Neural cell (in vitro differentiated cells): ENCODE measurements at regions not wholly inside any gene's neighbourhood (a gene's known extent, or its start where the extent isn't known, plus 50 kb on each side); places are given as distances from the start of the nearest gene placed in this dataset.

Experiments used
- H2AFZ ChIP-seq: fragments of 200-600, 300-800 bp; sonication (generic), shearing (Covaris generic); 2 replicates; pipeline ENCODE4 v1.6.0; 2014; ENCODE audit warnings: low read depth, mild to moderate bottlenecking, antibody characterized with exemption, low read length, moderate library complexity
- H3F3A ChIP-seq: fragments of 200-600 bp; shearing (Covaris generic); 2 replicates; pipeline ENCODE4 v1.6.1; 2016; ENCODE audit warnings: mild to moderate bottlenecking, moderate library complexity, mixed read lengths, antibody characterized with exemption, low read length; ENCODE audit not compliant: insufficient read depth, poor library complexity, severe bottlenecking
- H3K27ac ChIP-seq: fragments of 200-600, 300-800 bp; sonication (generic), shearing (Covaris generic); 2 replicates; pipeline ENCODE4 v1.5.1; 2014; ENCODE audit warnings: mild to moderate bottlenecking, low read length, moderate library complexity
- H3K27me3 ChIP-seq: fragments of 300-800, 200-600 bp; sonication (generic), shearing (Covaris generic); 2 replicates; pipeline ENCODE4 v1.6.0; 2014; ENCODE audit warnings: mild to moderate bottlenecking, low read depth, low read length, moderate library complexity; ENCODE audit not compliant: insufficient read depth
- H3K36me3 ChIP-seq: fragments of 300-800, 200-600 bp; sonication (generic), shearing (Covaris generic); 2 replicates; pipeline ENCODE4 v1.5.1; 2014; ENCODE audit warnings: mild to moderate bottlenecking, antibody characterized with exemption, low read length, moderate library complexity; ENCODE audit not compliant: insufficient read depth
- H3K4me2 ChIP-seq: fragments of 300-800, 200-600 bp; sonication (generic), shearing (Covaris generic); 2 replicates; pipeline ENCODE4 v1.6.0; 2014; ENCODE audit warnings: mild to moderate bottlenecking, low read length
- H3K4me3 ChIP-seq: fragments of 300-800, 200-600 bp; sonication (generic), shearing (Covaris generic); 2 replicates; pipeline ENCODE4 v1.5.1; 2014; ENCODE audit warnings: mild to moderate bottlenecking, low read length, moderate library complexity
- H3K79me2 ChIP-seq: fragments of 200-600 bp; shearing (Covaris generic); replicated peaks from 2 replicates; pipeline ENCODE4 v1.6.0; 2014; ENCODE audit warnings: mild to moderate bottlenecking, low read length, moderate library complexity; ENCODE audit not compliant: insufficient read depth
- H3K9ac ChIP-seq: fragments of 300-800, 200-600 bp; sonication (generic), shearing (Covaris generic); 2 replicates; pipeline ENCODE4 v1.6.1; 2016; ENCODE audit warnings: mild to moderate bottlenecking, low read length, mixed read lengths
- H3K9me2 ChIP-seq: fragments of 200-600 bp; shearing (Covaris generic); 2 replicates; pipeline ENCODE4 v1.6.1; 2016; ENCODE audit warnings: mild to moderate bottlenecking, low read length, mixed read lengths; ENCODE audit not compliant: insufficient read depth
- H3K9me3 ChIP-seq: fragments of 200-600, 300-800 bp; sonication (generic), shearing (Covaris generic); 2 replicates; pipeline ENCODE4 v1.6.1; 2016; ENCODE audit warnings: mild to moderate bottlenecking, mixed run types, low read length, moderate library complexity, mixed read lengths
- H4K20me1 ChIP-seq: fragments of 200-600 bp; shearing (Covaris generic); 2 replicates; pipeline ENCODE4 v1.6.1; 2016; ENCODE audit warnings: mild to moderate bottlenecking, mixed run types; ENCODE audit not compliant: insufficient read depth
- EP300 ChIP-seq: fragments of 450-650 bp; conservative IDR thresholded peaks from 2 replicates; pipeline ENCODE4 v1.6.1; 2014; ENCODE audit warnings: antibody characterized with exemption, mild to moderate bottlenecking, moderate library complexity; ENCODE audit not compliant: poor library complexity, severe bottlenecking
- EZH2 ChIP-seq: fragments of 200-600, 300-800 bp; shearing (Covaris generic), sonication (generic); IDR thresholded peaks from 2 replicates; pipeline ENCODE4 v1.6.1; 2014; ENCODE audit warnings: antibody characterized with exemption, low read length, borderline replicate concordance, mild to moderate bottlenecking; ENCODE audit not compliant: insufficient read depth, poor library complexity, severe bottlenecking
- MXI1 ChIP-seq: fragments of 450-650 bp; conservative IDR thresholded peaks from 2 replicates; pipeline ENCODE4 v1.6.1; 2014; ENCODE audit warnings: antibody characterized with exemption, mild to moderate bottlenecking; ENCODE audit not compliant: poor library complexity, severe bottlenecking
- POLR2AphosphoS5 ChIP-seq: IDR thresholded peaks from 2 replicates; pipeline ENCODE4 v1.6.1; 2012
- RAD21 ChIP-seq: fragments of 450-650 bp; conservative IDR thresholded peaks from 2 replicates; pipeline ENCODE4 v1.6.1; 2014; ENCODE audit warnings: antibody characterized with exemption, mild to moderate bottlenecking, moderate library complexity
- SMC3 ChIP-seq: fragments of 450-650 bp; conservative IDR thresholded peaks from 2 replicates; pipeline ENCODE4 v1.6.1; 2014; ENCODE audit warnings: antibody characterized with exemption, mild to moderate bottlenecking, moderate library complexity; ENCODE audit not compliant: poor library complexity
- TAF1 ChIP-seq: IDR thresholded peaks from 2 replicates; pipeline ENCODE4 v1.6.1; 2012; ENCODE audit warnings: low read depth
- TF ChIP-seq, protein P1 (sequence below): fragments of 450-650 bp; IDR thresholded peaks from 2 replicates; pipeline ENCODE4 v1.5.1; 2014; ENCODE audit warnings: antibody characterized with exemption, mild to moderate bottlenecking, moderate library complexity; ENCODE audit not compliant: poor library complexity, severe bottlenecking
- TF ChIP-seq, protein P2 (sequence below): IDR thresholded peaks from 2 replicates; pipeline ENCODE4 v1.6.1; 2012; ENCODE audit warnings: borderline replicate concordance

DNA sequence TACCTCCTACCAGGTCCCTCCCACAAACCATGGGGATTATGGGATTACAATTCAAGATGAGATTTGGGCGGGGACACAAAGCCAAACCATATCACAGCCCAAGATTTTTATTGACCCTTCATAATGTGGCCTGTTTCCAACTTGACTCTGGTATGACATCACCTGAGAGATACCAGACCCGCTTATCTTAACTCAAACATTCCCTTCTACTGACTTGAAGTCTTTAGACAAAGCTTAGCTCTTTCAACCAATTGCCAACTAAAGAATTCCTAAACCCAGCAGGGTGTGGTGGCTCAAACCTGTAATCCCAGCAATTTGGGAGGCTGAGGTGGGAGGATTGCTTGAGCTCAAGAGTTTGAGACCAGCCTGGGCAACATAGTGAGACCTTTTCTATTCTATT is 67.9 kb downstream of the CLRN3 start:
- Histone ChIP-seq H4K20me1 (no peaks in the 10 kb centered on the region), H3K4me3 (no peak overlapping the region), H3K9me2 (no peaks in the 10 kb centered on the region), H3F3A (no peaks in the 10 kb centered on the region), H3K27me3 (no peaks in the 10 kb centered on the region), H3K4me2 (no peak overlapping the region), H3K36me3 (no peaks in the 10 kb centered on the region), H3K9ac (no peak overlapping the region), H3K9me3 (peaks cover 7% of the 10 kb centered on the region), H2AFZ (no peak overlapping the region), H3K79me2 (no peaks in the 10 kb centered on the region), H3K27ac (no peak overlapping the region)
- TF ChIP-seq TAF1 = no peak
- no peak for TF ChIP-seq EZH2
- TF ChIP-seq, protein P1, sequence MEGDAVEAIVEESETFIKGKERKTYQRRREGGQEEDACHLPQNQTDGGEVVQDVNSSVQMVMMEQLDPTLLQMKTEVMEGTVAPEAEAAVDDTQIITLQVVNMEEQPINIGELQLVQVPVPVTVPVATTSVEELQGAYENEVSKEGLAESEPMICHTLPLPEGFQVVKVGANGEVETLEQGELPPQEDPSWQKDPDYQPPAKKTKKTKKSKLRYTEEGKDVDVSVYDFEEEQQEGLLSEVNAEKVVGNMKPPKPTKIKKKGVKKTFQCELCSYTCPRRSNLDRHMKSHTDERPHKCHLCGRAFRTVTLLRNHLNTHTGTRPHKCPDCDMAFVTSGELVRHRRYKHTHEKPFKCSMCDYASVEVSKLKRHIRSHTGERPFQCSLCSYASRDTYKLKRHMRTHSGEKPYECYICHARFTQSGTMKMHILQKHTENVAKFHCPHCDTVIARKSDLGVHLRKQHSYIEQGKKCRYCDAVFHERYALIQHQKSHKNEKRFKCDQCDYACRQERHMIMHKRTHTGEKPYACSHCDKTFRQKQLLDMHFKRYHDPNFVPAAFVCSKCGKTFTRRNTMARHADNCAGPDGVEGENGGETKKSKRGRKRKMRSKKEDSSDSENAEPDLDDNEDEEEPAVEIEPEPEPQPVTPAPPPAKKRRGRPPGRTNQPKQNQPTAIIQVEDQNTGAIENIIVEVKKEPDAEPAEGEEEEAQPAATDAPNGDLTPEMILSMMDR = no peak
- no peak for TF ChIP-seq MXI1
- TF ChIP-seq, protein P2, sequence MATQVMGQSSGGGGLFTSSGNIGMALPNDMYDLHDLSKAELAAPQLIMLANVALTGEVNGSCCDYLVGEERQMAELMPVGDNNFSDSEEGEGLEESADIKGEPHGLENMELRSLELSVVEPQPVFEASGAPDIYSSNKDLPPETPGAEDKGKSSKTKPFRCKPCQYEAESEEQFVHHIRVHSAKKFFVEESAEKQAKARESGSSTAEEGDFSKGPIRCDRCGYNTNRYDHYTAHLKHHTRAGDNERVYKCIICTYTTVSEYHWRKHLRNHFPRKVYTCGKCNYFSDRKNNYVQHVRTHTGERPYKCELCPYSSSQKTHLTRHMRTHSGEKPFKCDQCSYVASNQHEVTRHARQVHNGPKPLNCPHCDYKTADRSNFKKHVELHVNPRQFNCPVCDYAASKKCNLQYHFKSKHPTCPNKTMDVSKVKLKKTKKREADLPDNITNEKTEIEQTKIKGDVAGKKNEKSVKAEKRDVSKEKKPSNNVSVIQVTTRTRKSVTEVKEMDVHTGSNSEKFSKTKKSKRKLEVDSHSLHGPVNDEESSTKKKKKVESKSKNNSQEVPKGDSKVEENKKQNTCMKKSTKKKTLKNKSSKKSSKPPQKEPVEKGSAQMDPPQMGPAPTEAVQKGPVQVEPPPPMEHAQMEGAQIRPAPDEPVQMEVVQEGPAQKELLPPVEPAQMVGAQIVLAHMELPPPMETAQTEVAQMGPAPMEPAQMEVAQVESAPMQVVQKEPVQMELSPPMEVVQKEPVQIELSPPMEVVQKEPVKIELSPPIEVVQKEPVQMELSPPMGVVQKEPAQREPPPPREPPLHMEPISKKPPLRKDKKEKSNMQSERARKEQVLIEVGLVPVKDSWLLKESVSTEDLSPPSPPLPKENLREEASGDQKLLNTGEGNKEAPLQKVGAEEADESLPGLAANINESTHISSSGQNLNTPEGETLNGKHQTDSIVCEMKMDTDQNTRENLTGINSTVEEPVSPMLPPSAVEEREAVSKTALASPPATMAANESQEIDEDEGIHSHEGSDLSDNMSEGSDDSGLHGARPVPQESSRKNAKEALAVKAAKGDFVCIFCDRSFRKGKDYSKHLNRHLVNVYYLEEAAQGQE = no peak
- TF ChIP-seq EP300 = no peak
- TF ChIP-seq POLR2AphosphoS5 = no peak
- TF ChIP-seq SMC3 = no peak
- no peak for TF ChIP-seq RAD21

DNA sequence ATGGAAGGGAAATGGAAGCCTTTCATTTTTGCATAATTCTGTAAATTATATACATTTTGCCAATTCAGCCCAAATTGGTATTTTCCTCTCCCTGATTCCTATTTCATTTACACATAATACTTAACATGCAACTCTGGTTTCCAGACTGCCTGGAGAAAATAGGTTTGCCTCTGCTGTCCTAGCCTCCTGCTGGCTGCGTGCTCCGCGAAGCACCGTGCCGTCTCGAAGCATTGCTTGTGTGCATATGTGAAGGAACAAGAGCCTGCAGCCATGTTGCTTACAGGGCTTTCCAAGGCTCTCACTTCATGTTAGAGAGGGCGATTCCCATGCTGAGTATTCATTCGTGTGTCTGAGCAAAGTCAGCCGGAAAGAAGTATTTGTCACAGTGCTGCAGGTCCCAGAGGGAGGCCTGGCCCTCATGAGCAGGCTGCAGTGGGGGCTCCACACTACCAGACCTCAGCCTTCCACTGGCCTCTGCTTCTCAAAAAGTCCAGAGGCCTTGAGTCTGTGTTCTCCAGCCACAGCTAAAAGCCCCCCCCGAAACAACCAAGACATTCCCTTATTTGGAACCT is 66.5 kb downstream of the CLRN3 start:
- H3K79me2 ChIP-seq = no peaks in the 10 kb centered on the region
- no peak overlapping the region for H3K9ac ChIP-seq
- H2AFZ ChIP-seq = peak overlapping the region; percentile 31
- H4K20me1 ChIP-seq = no peaks in the 10 kb centered on the region
- no peaks in the 10 kb centered on the region for H3K27me3 ChIP-seq
- H3K4me2 ChIP-seq = no peak overlapping the region
- H3K36me3 ChIP-seq = no peaks in the 10 kb centered on the region
- H3K4me3 ChIP-seq = no peak overlapping the region
- no peaks in the 10 kb centered on the region for H3F3A ChIP-seq
- no peak overlapping the region for H3K27ac ChIP-seq
- TF ChIP-seq POLR2AphosphoS5 (no peak), EZH2 (no peak), MXI1 (no peak), RAD21 (no peak), EP300 (no peak), TAF1 (no peak), SMC3 (no peak)
- TF ChIP-seq, protein P1 = no peak
- TF ChIP-seq, protein P2 = no peak
- H3K9me2 ChIP-seq = no peaks in the 10 kb centered on the region
- peaks cover 7% of the 10 kb centered on the region for H3K9me3 ChIP-seq
